Omental fat pad (tissue), 3 donors: ENCODE measurements at regions not wholly inside any gene's neighbourhood (a gene's known extent, or its start where the extent isn't known, plus 50 kb on each side); places are given as distances from the start of the nearest gene placed in this dataset.
"Not testable (repeated sequence)": the region's sequence is repeated elsewhere in the genome, so short reads cannot be mapped to it uniquely, and the experiment has no call there.

Experiments used
- ATAC-seq: fragments of 150-250 bp; one replicate; pipeline ENCODE4 v1.9.1; 2016; ENCODE audit warnings: mild to moderate bottlenecking, moderate library complexity; ENCODE audit not compliant: low FRiP score
- DNase-seq: peaks from one replicate; pipeline ENCODE4 v3.0.0-alpha.2; 2019; ENCODE audit warnings: low spot score
- TF ChIP-seq, protein P1 (sequence below), 3 donors: fragments of 450-650 bp; IDR thresholded peaks; one replicate each; pipeline ENCODE4 v1.5.1; 2016 to 2017; ENCODE audit warnings: antibody characterized with exemption in 3 of 3, mild to moderate bottlenecking in 3 of 3, moderate library complexity in 2 of 3

- TF ChIP-seq, protein P1, sequence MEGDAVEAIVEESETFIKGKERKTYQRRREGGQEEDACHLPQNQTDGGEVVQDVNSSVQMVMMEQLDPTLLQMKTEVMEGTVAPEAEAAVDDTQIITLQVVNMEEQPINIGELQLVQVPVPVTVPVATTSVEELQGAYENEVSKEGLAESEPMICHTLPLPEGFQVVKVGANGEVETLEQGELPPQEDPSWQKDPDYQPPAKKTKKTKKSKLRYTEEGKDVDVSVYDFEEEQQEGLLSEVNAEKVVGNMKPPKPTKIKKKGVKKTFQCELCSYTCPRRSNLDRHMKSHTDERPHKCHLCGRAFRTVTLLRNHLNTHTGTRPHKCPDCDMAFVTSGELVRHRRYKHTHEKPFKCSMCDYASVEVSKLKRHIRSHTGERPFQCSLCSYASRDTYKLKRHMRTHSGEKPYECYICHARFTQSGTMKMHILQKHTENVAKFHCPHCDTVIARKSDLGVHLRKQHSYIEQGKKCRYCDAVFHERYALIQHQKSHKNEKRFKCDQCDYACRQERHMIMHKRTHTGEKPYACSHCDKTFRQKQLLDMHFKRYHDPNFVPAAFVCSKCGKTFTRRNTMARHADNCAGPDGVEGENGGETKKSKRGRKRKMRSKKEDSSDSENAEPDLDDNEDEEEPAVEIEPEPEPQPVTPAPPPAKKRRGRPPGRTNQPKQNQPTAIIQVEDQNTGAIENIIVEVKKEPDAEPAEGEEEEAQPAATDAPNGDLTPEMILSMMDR (IDR thresholded peaks at IDR 0.05): no peak
- DNase-seq (no peak), ATAC-seq (no peak)
These were observed 1312.5 kb downstream of the DSC3 start for GRCh38 chr18:29730073-29730472.

DNA sequence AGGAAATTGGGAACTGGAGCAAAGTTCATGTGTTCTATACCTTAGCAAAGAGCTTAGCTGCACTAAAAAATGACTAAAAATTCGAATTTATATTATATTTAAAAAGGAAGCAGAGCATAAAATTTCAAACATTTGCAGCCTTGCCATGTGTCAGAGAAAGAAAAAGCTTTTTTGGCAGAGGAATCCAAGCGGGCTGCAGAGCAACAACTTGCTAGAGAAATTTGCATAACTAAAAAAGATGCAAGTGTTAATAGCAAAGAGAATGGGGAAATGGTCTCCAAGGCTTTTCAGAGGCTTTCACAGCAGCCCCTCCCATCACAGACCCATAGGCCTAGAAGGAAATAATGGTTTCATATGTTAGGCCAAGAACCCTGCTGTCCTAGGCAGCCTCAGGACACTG is 1315.9 kb downstream of the DSC3 start:
- no peak for DNase-seq
- TF ChIP-seq, protein P1 (IDR thresholded peaks at IDR 0.05): no peak
- no peak for ATAC-seq

GRCh38 chr18:29723486-29723885 is 1319.1 kb downstream of the DSC3 start:
- ATAC-seq, DNase-seq: not testable (repeated sequence)

- not testable (repeated sequence) for DNase-seq
These were observed 1326.6 kb downstream of the DSC3 start for GRCh38 chr18:29715960-29716359.

DNA sequence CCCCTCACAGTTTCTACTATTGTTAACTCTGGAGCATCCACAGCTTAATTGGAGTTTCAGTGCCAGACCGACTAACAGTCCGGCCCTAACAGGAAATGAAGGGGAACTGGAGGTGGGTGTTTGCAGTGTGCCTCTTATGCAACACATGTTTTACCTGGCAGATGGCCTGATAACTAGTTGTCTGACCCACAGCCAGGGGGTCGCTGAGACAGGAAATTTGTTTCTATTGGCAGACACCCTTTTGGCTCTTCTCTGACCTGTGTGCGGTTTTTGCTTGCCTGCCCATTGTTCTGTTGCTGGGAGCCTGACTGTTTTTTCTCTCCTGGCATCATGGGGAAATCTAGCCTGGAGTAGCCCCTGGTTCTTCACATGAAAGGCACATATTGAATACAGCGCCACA is 1329.8 kb downstream of the DSC3 start:
- ATAC-seq: no peak
- no peak for DNase-seq
- TF ChIP-seq, protein P1 (IDR thresholded peaks at IDR 0.05): no peak

More at GRCh38 chr18:29715960-29716359, 1326.6 kb downstream of the DSC3 start:
- not testable (repeated sequence) for ATAC-seq

- TF ChIP-seq, protein P1 (IDR thresholded peaks at IDR 0.05): no peak
- ATAC-seq: no peak
These were observed 1330.6 kb downstream of the DSC3 start for GRCh38 chr18:29711932-29712331.

DNA sequence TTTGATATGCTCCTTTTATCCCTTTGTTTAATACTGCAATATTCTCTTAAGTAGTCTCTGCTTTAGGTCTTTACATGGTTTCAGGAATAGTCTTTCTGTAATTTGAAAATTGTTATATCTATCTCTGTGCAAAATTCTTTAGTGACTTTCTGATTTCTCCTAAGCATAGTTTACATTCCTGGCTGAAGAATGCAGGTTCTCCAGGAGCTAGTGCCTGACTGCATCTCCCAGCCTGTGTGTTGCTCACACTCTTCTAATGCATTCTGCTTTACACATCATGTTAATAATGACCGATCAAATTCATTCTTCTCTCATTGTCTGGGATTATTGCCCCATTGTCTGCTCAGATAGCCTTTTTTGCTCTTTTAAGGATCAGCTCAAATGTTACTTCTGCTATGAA is 1349.2 kb downstream of the DSC3 start:
- DNase-seq (no peak), ATAC-seq (no peak)
- TF ChIP-seq, protein P1 (IDR thresholded peaks at IDR 0.05): no peak

More at GRCh38 chr18:29711932-29712331, 1330.6 kb downstream of the DSC3 start:
- DNase-seq: no peak

DNA sequence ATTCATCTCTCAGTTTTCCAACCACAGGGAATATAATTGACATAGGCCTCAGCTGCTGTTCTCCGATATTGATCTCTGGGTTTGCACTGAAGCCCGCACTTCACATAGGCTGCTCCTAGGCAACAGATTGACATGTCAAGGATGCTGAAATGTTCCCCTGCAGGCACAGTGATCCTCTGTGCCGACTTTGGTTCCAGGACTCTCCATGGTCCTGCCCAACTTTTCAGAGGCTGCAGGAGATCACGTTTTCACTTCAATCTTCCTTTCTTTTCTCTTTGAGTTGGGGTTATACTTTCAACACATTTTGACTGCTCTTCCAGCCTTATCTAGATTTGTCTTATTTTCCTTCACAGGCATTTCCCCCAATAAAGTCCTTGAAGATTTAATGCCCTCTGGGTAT is 1361.0 kb downstream of the DSC3 start:
- TF ChIP-seq, protein P1 (IDR thresholded peaks at IDR 0.05): no peak
- no peak for ATAC-seq

More for the DNA sequence above, 1361.0 kb downstream of the DSC3 start:
- no peak for DNase-seq
